H1 (cell line): ENCODE measurements at regions not wholly inside any gene's neighbourhood (a gene's known extent, or its start where the extent isn't known, plus 50 kb on each side); places are given as distances from the start of the nearest gene placed in this dataset.

Experiments
- CTCF ChIA-PET: fragments of 300-600 bp; sonication (Branson Sonifier 250); formaldehyde crosslinking; loops from one replicate; lab custom pipeline; 2021; ENCODE audit not compliant: partially characterized antibody; lab: Charles Lee
- POLR2A ChIA-PET: fragments of 300-600 bp; sonication (Branson Sonifier 250); formaldehyde crosslinking; loops from one replicate; lab custom pipeline; 2021; ENCODE audit warnings: inconsistent platforms; ENCODE audit not compliant: partially characterized antibody; lab: Charles Lee
- DNase-seq, 2 experiments: peaks; one replicate each; pipeline versions ENCODE4 v3.0.0 to v3.0.0-alpha.2; 2010 to 2022; ENCODE audit warnings: low spot score in 2 of 2, low read depth in 1 of 2, mixed read lengths in 1 of 2
- FAIRE-seq: peaks from 2 replicates; lab custom pipeline; 2011; peaks lifted over from hg19 to GRCh38; lab: Jason Lieb, UNC
- H2AFZ ChIP-seq: 2 replicates; pipeline ENCODE4 v1.8.1; 2012; ENCODE audit warnings: low read length, inconsistent platforms
- H2AK5ac ChIP-seq: 2 replicates; pipeline ENCODE4 v1.6.1; 2013; ENCODE audit warnings: low read depth, low read length
- H2BK120ac ChIP-seq: replicated peaks from 2 replicates; pipeline ENCODE3; 2013; ENCODE audit warnings: low read depth, low read length, inconsistent platforms
- H2BK12ac ChIP-seq: 2 replicates; pipeline ENCODE4 v1.6.1; 2013; ENCODE audit warnings: low read depth, low read length
- H2BK15ac ChIP-seq: 2 replicates; pipeline ENCODE4 v1.6.1; 2013; ENCODE audit warnings: low read length
- H2BK20ac ChIP-seq: 2 replicates; pipeline ENCODE4 v1.6.1; 2013; ENCODE audit warnings: low read length
- H2BK5ac ChIP-seq: 2 replicates; pipeline ENCODE4 v1.6.1; 2013; ENCODE audit warnings: low read depth, low read length
- H3K14ac ChIP-seq: 2 replicates; pipeline ENCODE4 v1.6.1; 2013; ENCODE audit warnings: inconsistent platforms; ENCODE audit not compliant: insufficient read length
- H3K18ac ChIP-seq: 2 replicates; pipeline ENCODE4 v1.6.1; 2013; ENCODE audit warnings: low read length; ENCODE audit errors: extremely low read depth
- H3K23ac ChIP-seq: 2 replicates; pipeline ENCODE4 v1.6.1; 2013; ENCODE audit warnings: inconsistent platforms; ENCODE audit not compliant: insufficient read length
- H3K23me2 ChIP-seq: 2 replicates; pipeline ENCODE4 v1.6.1; 2013; ENCODE audit warnings: low read depth, low read length
- H3K27ac ChIP-seq: 2 replicates; pipeline ENCODE4 v1.6.1; 2011; ENCODE audit warnings: low read depth, low read length, inconsistent platforms
- H3K27me3 ChIP-seq, 4 experiments: replicated peaks in 1 of 4; 1 replicate in 1 of 4; 2 replicates in 3 of 4; pipeline versions ENCODE4 v1.6.1 to v1.8.1; 2011 to 2013; ENCODE audit warnings: low read length in 3 of 4, mild to moderate bottlenecking in 3 of 4, inconsistent platforms in 2 of 4, mixed read lengths in 2 of 4, moderate library complexity in 1 of 4; ENCODE audit not compliant: control insufficient read depth in 3 of 4, insufficient read depth in 3 of 4; ENCODE audit errors: extremely low read depth in 1 of 4
- H3K36me3 ChIP-seq, 4 experiments: 2 replicates each; pipeline versions ENCODE4 v1.6.1 to v1.8.1; 2011 to 2013; ENCODE audit warnings: mild to moderate bottlenecking in 4 of 4, low read length in 3 of 4, moderate library complexity in 2 of 4, control low read depth in 1 of 4, inconsistent platforms in 1 of 4; ENCODE audit not compliant: insufficient read depth in 4 of 4, control insufficient read depth in 2 of 4
- H3K4ac ChIP-seq: replicated peaks from 2 replicates; pipeline ENCODE3; 2013; ENCODE audit warnings: low read length, low read depth, mixed read lengths, inconsistent platforms; ENCODE audit not compliant: insufficient read length
- H3K4me1 ChIP-seq, 4 experiments: replicated peaks in 1 of 4; 1 replicate in 1 of 4; 2 replicates in 3 of 4; pipeline versions ENCODE4 v1.6.1 to v1.8.1; 2011 to 2013; ENCODE audit warnings: low read length in 3 of 4, inconsistent platforms in 2 of 4, mixed read lengths in 1 of 4; ENCODE audit not compliant: insufficient read depth in 4 of 4, control insufficient read depth in 3 of 4
- H3K4me2 ChIP-seq, 2 experiments: 2 replicates each; pipeline versions ENCODE4 v1.6.1 to v1.8.1; 2011 to 2013; ENCODE audit warnings: low read depth in 2 of 2, low read length in 2 of 2, control low read depth in 1 of 2, inconsistent platforms in 1 of 2, mild to moderate bottlenecking in 1 of 2; ENCODE audit not compliant: insufficient read depth in 1 of 2
- H3K4me3 ChIP-seq, 4 experiments: fragments of 200-600, 300-600 bp in 1 of 4; sonication (generic), shearing (Covaris generic), sonication (Bioruptor Twin) in 1 of 4; 2 replicates each; pipeline versions ENCODE4 v1.5.1 to v1.8.1; 2011 to 2016; ENCODE audit warnings: low read length in 4 of 4, low read depth in 3 of 4, control low read depth in 2 of 4, inconsistent platforms in 2 of 4, mild to moderate bottlenecking in 2 of 4, mixed read lengths in 1 of 4, moderate library complexity in 1 of 4; ENCODE audit not compliant: insufficient read depth in 2 of 4; ENCODE audit errors: extremely low read depth in 1 of 4
- H3K56ac ChIP-seq: replicated peaks from 2 replicates; pipeline ENCODE3; 2013; ENCODE audit warnings: low read depth, mild to moderate bottlenecking, mixed read lengths, low read length, inconsistent platforms; ENCODE audit not compliant: insufficient read length
- H3K79me1 ChIP-seq: 2 replicates; pipeline ENCODE4 v1.6.1; 2013; ENCODE audit warnings: low read depth, low read length, control low read depth
- H3K79me2 ChIP-seq, 2 experiments: 2 replicates each; pipeline versions ENCODE4 v1.6.1 to v1.8.1; 2012 to 2013; ENCODE audit warnings: low read length in 2 of 2, mild to moderate bottlenecking in 2 of 2, inconsistent platforms in 1 of 2; ENCODE audit not compliant: insufficient read depth in 2 of 2, control insufficient read depth in 1 of 2
- H3K9ac ChIP-seq, 4 experiments: replicated peaks in 1 of 4; 1 replicate in 1 of 4; 2 replicates in 3 of 4; pipeline versions ENCODE4 v1.6.1 to v1.8.1; 2011 to 2013; ENCODE audit warnings: low read depth in 3 of 4, low read length in 3 of 4, control low read depth in 2 of 4, mild to moderate bottlenecking in 2 of 4, moderate library complexity in 2 of 4, inconsistent platforms in 1 of 4; ENCODE audit errors: extremely low read depth in 1 of 4
- H3K9me3 ChIP-seq, 2 experiments: 2 replicates each; pipeline versions ENCODE4 v1.6.1 to v1.8.1; 2012 to 2013; ENCODE audit warnings: mild to moderate bottlenecking in 2 of 2, moderate library complexity in 2 of 2, control low read depth in 1 of 2, inconsistent platforms in 1 of 2, low read depth in 1 of 2, low read length in 1 of 2, mixed read lengths in 1 of 2; ENCODE audit not compliant: insufficient read depth in 2 of 2
- H4K20me1 ChIP-seq, 2 experiments: replicated peaks in 1 of 2; 2 replicates each; pipeline versions ENCODE3 to v1.8.1; 2011 to 2013; ENCODE audit warnings: inconsistent platforms in 2 of 2, low read length in 2 of 2, mild to moderate bottlenecking in 1 of 2; ENCODE audit not compliant: insufficient read depth in 2 of 2, control insufficient read depth in 1 of 2
- H4K5ac ChIP-seq: 2 replicates; pipeline ENCODE4 v1.6.1; 2013; ENCODE audit warnings: low read length, low read depth, mixed read lengths, inconsistent platforms; ENCODE audit not compliant: insufficient read length
- H4K8ac ChIP-seq: 2 replicates; pipeline ENCODE4 v1.8.0; 2013; ENCODE audit warnings: mild to moderate bottlenecking, moderate library complexity, low read length, inconsistent platforms; ENCODE audit not compliant: insufficient read depth; ENCODE audit errors: extremely low read depth
- H4K91ac ChIP-seq: replicated peaks from 2 replicates; pipeline ENCODE3; 2013; ENCODE audit warnings: low read length, mixed read lengths, inconsistent platforms; ENCODE audit not compliant: insufficient read length
- ASH2L ChIP-seq: fragments of 200-600, 300-600 bp; sonication (generic); IDR thresholded peaks from one replicate; pipeline ENCODE4 v1.7.1; 2017; ENCODE audit warnings: low read length
- ATF3 ChIP-seq: IDR thresholded peaks from 2 replicates; pipeline ENCODE4 v1.6.1; 2011; ENCODE audit warnings: low read depth, mild to moderate bottlenecking, low read length; ENCODE audit not compliant: insufficient read depth
- BACH1 ChIP-seq: IDR thresholded peaks from 2 replicates; pipeline ENCODE4 v1.6.1; 2012; ENCODE audit warnings: low read length, improper control_type of control experiment
- BCL11A ChIP-seq, 2 experiments: IDR thresholded peaks; one replicate each; pipeline ENCODE4 v1.6.1; 2011; ENCODE audit warnings: low read depth in 2 of 2, low read length in 2 of 2, mild to moderate bottlenecking in 2 of 2
- CEBPB ChIP-seq: IDR thresholded peaks from 2 replicates; pipeline ENCODE4 v1.6.1; 2012; ENCODE audit warnings: low read depth, low read length
- CTCF ChIP-seq, 3 experiments: IDR thresholded peaks; 1 replicate in 2 of 3; 2 replicates in 1 of 3; pipeline versions ENCODE4 v1.5.1 to v1.6.1; 2011; ENCODE audit warnings: low read length in 3 of 3, mild to moderate bottlenecking in 3 of 3, inconsistent platforms in 2 of 3, low read depth in 1 of 3, moderate library complexity in 1 of 3; ENCODE audit not compliant: insufficient read depth in 1 of 3; ENCODE audit errors: control extremely low read depth in 1 of 3
- EGR1 ChIP-seq: IDR thresholded peaks from 2 replicates; pipeline ENCODE4 v1.6.1; 2011; ENCODE audit warnings: low read depth, low read length, borderline replicate concordance
- HDAC6 ChIP-seq: IDR thresholded peaks from one replicate; pipeline ENCODE4 v1.7.1; 2012; ENCODE audit warnings: low read depth, mild to moderate bottlenecking, inconsistent platforms, low read length, moderate library complexity
- NANOG ChIP-seq: IDR thresholded peaks from 2 replicates; pipeline ENCODE4 v1.6.1; 2011; ENCODE audit warnings: low read length, low read depth, mild to moderate bottlenecking, inconsistent platforms; ENCODE audit not compliant: insufficient read depth, poor library complexity, severe bottlenecking
- PHF8 ChIP-seq: fragments of 200-600 bp; sonication (generic); conservative IDR thresholded peaks from 2 replicates; pipeline ENCODE4 v1.7.1; 2012; ENCODE audit warnings: low read depth, mild to moderate bottlenecking, inconsistent platforms, low read length, moderate library complexity
- TBP ChIP-seq: IDR thresholded peaks from 2 replicates; pipeline ENCODE4 v1.6.1; 2011; ENCODE audit warnings: low read depth, low read length, improper control_type of control experiment
- YY1 ChIP-seq: IDR thresholded peaks from 2 replicates; pipeline ENCODE4 v1.6.1; 2011; ENCODE audit warnings: low read depth, mild to moderate bottlenecking, low read length
- WGBS, 2 experiments: shearing (Covaris generic) in 1 of 2; methylation state at CpG; one replicate each; pipeline versions ENCODE4 v1.1.6 to v1.1.7; 2013 to 2015; ENCODE audit warnings: low lambda C conversion rate in 2 of 2, mixed read lengths in 2 of 2, inconsistent platforms in 1 of 2, low coverage in 1 of 2, missing lambda C conversion rate in 1 of 2; ENCODE audit not compliant: insufficient replicate concordance in 2 of 2, insufficient coverage in 1 of 2, insufficient read length in 1 of 2; ENCODE audit errors: extremely low coverage in 1 of 2, missing lambda C conversion rate in 1 of 2; 5-methylcytosine and 5-hydroxymethylcytosine counted together

- H3K9ac ChIP-seq: no peak overlapping the region
- CTCF ChIA-PET: interaction anchor here (0.6 kb wide), 1 partner anchor 23 kb away, joined by 3 read pairs; no protein-coding TSS in a partner anchor
- H2BK120ac ChIP-seq: no peak overlapping the region
- no peak overlapping the region for H3K14ac ChIP-seq
- no peak overlapping the region for H3K27ac ChIP-seq
- no peak overlapping the region for H4K5ac ChIP-seq
- no peak overlapping the region for H2BK15ac ChIP-seq
- H2AFZ ChIP-seq: peak overlapping the region; percentile 80; the same call in 1 of the 2 replicates
- no peaks in the 10 kb centered on the region for H3K9me3 ChIP-seq
- H4K20me1 ChIP-seq: no peaks in the 10 kb centered on the region
- H4K91ac ChIP-seq: no peak overlapping the region
- H2BK12ac ChIP-seq: no peak overlapping the region
- no peaks in the 10 kb centered on the region for H3K79me1 ChIP-seq
- H3K56ac ChIP-seq: no peak overlapping the region
- no peak overlapping the region for H3K4ac ChIP-seq
- H3K79me2 ChIP-seq: no peaks in the 10 kb centered on the region
- H3K4me2 ChIP-seq: no peak overlapping the region
- H2BK20ac ChIP-seq: no peak overlapping the region
- POLR2A ChIA-PET: no interaction called here
- H3K4me3 ChIP-seq: no peak overlapping the region
- H2AK5ac ChIP-seq: no peak overlapping the region
- no peak overlapping the region for H2BK5ac ChIP-seq
- H3K23me2 ChIP-seq: no peaks in the 10 kb centered on the region
- WGBS, 2 experiments: 78% methylated on average over 2 of the region's 2 CpGs; no CpG with 5 or more reads in 1 of the 2 experiments
- no peak overlapping the region for H3K23ac ChIP-seq
- H3K27me3 ChIP-seq: no peaks in the 10 kb centered on the region
- DNase-seq (no peak), FAIRE-seq (no peak)
- H4K8ac ChIP-seq: no peak overlapping the region
- no peaks in the 10 kb centered on the region for H3K36me3 ChIP-seq
- H3K18ac ChIP-seq: no peak overlapping the region
- H3K4me1 ChIP-seq: no peaks in the 10 kb centered on the region
- no peak for TF ChIP-seq PHF8
- no peak for TF ChIP-seq YY1
- no peak for TF ChIP-seq ATF3
- no peak for TF ChIP-seq NANOG
- TF ChIP-seq BACH1: no peak
- TF ChIP-seq CTCF (IDR thresholded peaks at IDR 0.05; ENCODE audit: control extremely low read depth in 1 of 3, insufficient read depth in 1 of 3, low read depth in 1 of 3, low read length in 3 of 3): no peak
- no peak for TF ChIP-seq BCL11A (IDR thresholded peaks at IDR 0.05; ENCODE audit: low read depth in 2 of 2, low read length in 2 of 2)
- TF ChIP-seq CEBPB: no peak
- TF ChIP-seq ASH2L: no peak
- TF ChIP-seq HDAC6: no peak
- TF ChIP-seq EGR1: no peak
- TF ChIP-seq TBP: no peak
Observed at GRCh38 chr6:94501516-94501915, 1075.8 kb upstream of the MANEA start.
